ENCODE measurements at regions not wholly inside any gene's neighbourhood (a gene's known extent, or its start where the extent isn't known, plus 50 kb on each side); places are given as distances from the start of the nearest gene placed in this dataset.

- Mint-ChIP-seq H3K27ac (no peak overlapping the region), H3K9me3 (peaks cover 15% of the 10 kb centered on the region), H3K4me3 (no peak overlapping the region), H3K4me1 (no peaks in the 10 kb centered on the region), H3K36me3 (no peaks in the 10 kb centered on the region), H3K27me3 (ENCODE audit: low read depth) (no peaks in the 10 kb centered on the region)
- TF ChIP-seq CTCF (IDR thresholded peaks at IDR 0.05; ENCODE audit: unreplicated experiment): no peak
- DNase-seq (ENCODE audit: low spot score in 2 of 2, unreplicated experiment in 2 of 2): no peak
These were observed 785.7 kb downstream of the ADGRL2 start for GRCh38 chr1:82586473-82586872.

GRCh38 chr1:82582347-82582746 is 781.6 kb downstream of the ADGRL2 start:
- H3K4me3 Mint-ChIP-seq: no peak overlapping the region
- DNase-seq (ENCODE audit: low spot score in 2 of 2, unreplicated experiment in 2 of 2): no peak
- H3K4me1 Mint-ChIP-seq: peaks cover 1% of the 10 kb centered on the region
- no peaks in the 10 kb centered on the region for H3K36me3 Mint-ChIP-seq
- H3K9me3 Mint-ChIP-seq: no peaks in the 10 kb centered on the region
- no peak for TF ChIP-seq CTCF (IDR thresholded peaks at IDR 0.05; ENCODE audit: unreplicated experiment)
- no peaks in the 10 kb centered on the region for H3K27me3 Mint-ChIP-seq (ENCODE audit: low read depth)
- H3K27ac Mint-ChIP-seq: no peak overlapping the region

- H3K4me1 Mint-ChIP-seq: peaks cover 1% of the 10 kb centered on the region
- H3K27ac Mint-ChIP-seq: no peak overlapping the region
- H3K36me3 Mint-ChIP-seq: no peaks in the 10 kb centered on the region
- H3K4me3 Mint-ChIP-seq: no peak overlapping the region
- H3K27me3 Mint-ChIP-seq (ENCODE audit: low read depth): no peaks in the 10 kb centered on the region
- no peak for DNase-seq (ENCODE audit: low spot score in 2 of 2, unreplicated experiment in 2 of 2)
- no peaks in the 10 kb centered on the region for H3K9me3 Mint-ChIP-seq
- no peak for TF ChIP-seq CTCF (IDR thresholded peaks at IDR 0.05; ENCODE audit: unreplicated experiment)
These were observed 777.5 kb downstream of the ADGRL2 start for GRCh38 chr1:82578086-82578726.

- Mint-ChIP-seq H3K36me3 (no peaks in the 10 kb centered on the region), H3K27me3 (ENCODE audit: low read depth) (no peaks in the 10 kb centered on the region), H3K27ac (no peak overlapping the region), H3K4me1 (peaks cover 8% of the 10 kb centered on the region), H3K9me3 (peaks cover 5% of the 10 kb centered on the region), H3K4me3 (no peak overlapping the region)
- TF ChIP-seq CTCF (IDR thresholded peaks at IDR 0.05; ENCODE audit: unreplicated experiment): no peak
- no peak for DNase-seq (ENCODE audit: low spot score in 2 of 2, unreplicated experiment in 2 of 2)
These were observed 766.6 kb downstream of the ADGRL2 start for GRCh38 chr1:82567348-82567747.

- Mint-ChIP-seq H3K4me3 (no peak overlapping the region), H3K36me3 (no peaks in the 10 kb centered on the region), H3K27ac (no peak overlapping the region), H3K9me3 (no peaks in the 10 kb centered on the region), H3K4me1 (peaks cover 8% of the 10 kb centered on the region), H3K27me3 (ENCODE audit: low read depth) (no peaks in the 10 kb centered on the region)
- no peak for TF ChIP-seq CTCF (IDR thresholded peaks at IDR 0.05; ENCODE audit: unreplicated experiment)
- DNase-seq (ENCODE audit: low spot score in 2 of 2, unreplicated experiment in 2 of 2): no peak
These were observed 764.8 kb downstream of the ADGRL2 start for GRCh38 chr1:82565546-82565945.

GRCh38 chr1:82565146-82565545 is 764.4 kb downstream of the ADGRL2 start:
- Mint-ChIP-seq H3K36me3 (no peaks in the 10 kb centered on the region), H3K27ac (no peak overlapping the region), H3K27me3 (ENCODE audit: low read depth) (no peaks in the 10 kb centered on the region), H3K4me3 (no peak overlapping the region), H3K4me1 (peaks cover 8% of the 10 kb centered on the region), H3K9me3 (no peaks in the 10 kb centered on the region)
- TF ChIP-seq CTCF (IDR thresholded peaks at IDR 0.05; ENCODE audit: unreplicated experiment): no peak
- DNase-seq (ENCODE audit: low spot score in 2 of 2, unreplicated experiment in 2 of 2): no peak
